ENCODE measurements at regions not wholly inside any gene's neighbourhood (a gene's known extent, or its start where the extent isn't known, plus 50 kb on each side); places are given as distances from the start of the nearest gene placed in this dataset.

GRCh38 chr21:26655460-26655859 is 82.4 kb upstream of the CYYR1 start:
- Histone ChIP-seq H3K36me3 (ENCODE audit: control insufficient read depth in 2 of 2, extremely low read depth in 1 of 2, insufficient read depth in 2 of 2, low read length in 2 of 2) (no peaks in the 10 kb centered on the region), H3K27me3 (ENCODE audit: control insufficient read depth in 2 of 2, insufficient read depth in 2 of 2, low read length in 2 of 2) (no peaks in the 10 kb centered on the region), H3K4me1 (ENCODE audit: control insufficient read depth, extremely low read depth, insufficient read depth, low read length) (no peaks in the 10 kb centered on the region), H4K20me1 (replicated peaks; ENCODE audit: control insufficient read depth, extremely low read depth, insufficient read depth, low read length) (no peaks in the 10 kb centered on the region), H3K9ac (replicated peaks; ENCODE audit: extremely low read depth, insufficient read depth, low read length) (no peak overlapping the region), H3K4me2 (ENCODE audit: insufficient read depth, low read length) (no peak overlapping the region), H3K9me3 (replicated peaks; ENCODE audit: control insufficient read depth, insufficient read depth, low read length) (no peaks in the 10 kb centered on the region), H3K4me3 (replicated peaks in 1 of 3; ENCODE audit: insufficient read depth in 1 of 3, low read depth in 1 of 3, low read length in 3 of 3) (no peak overlapping the region), H3K79me2 (ENCODE audit: control insufficient read depth, insufficient read depth, low read length) (no peaks in the 10 kb centered on the region), H3K9me1 (replicated peaks; ENCODE audit: control insufficient read depth, extremely low read depth, insufficient read depth, low read length) (no peaks in the 10 kb centered on the region), H3K27ac (ENCODE audit: insufficient read depth, low read depth, low read length) (no peak overlapping the region), H2AFZ (ENCODE audit: low read depth, low read length) (no peak overlapping the region)
- FAIRE-seq = no peak
- ChIA-PET CTCF (interaction anchor here (0.7 to 1.2 kb wide), 2 partner anchors 8 to 10 kb away, joined by 3 read pairs; no protein-coding TSS in a partner anchor), POLR2A (no interaction called here)
- BruUV-seq (replicated peaks) = no TSS peak
- dilution Hi-C loops (cut with MboI; ENCODE audit: extremely low pct_ligation_motif_present, low sequenced_read_pairs) = no loop called here
- TF ChIP-seq CTCF (IDR thresholded peaks at IDR 0.05; ENCODE audit: extremely low read depth in 1 of 2, insufficient read depth in 1 of 2, low read depth in 1 of 2, low read length in 2 of 2) (no peak), GATA2 (IDR thresholded peaks at IDR 0.05; ENCODE audit: insufficient read depth, insufficient read length, low read depth, low read length) (no peak), MYC (IDR thresholded peaks at IDR 0.05; ENCODE audit: low read depth, low read length) (no peak), EZH2 (IDR thresholded peaks at IDR 0.05; ENCODE audit: borderline replicate concordance, low read depth, low read length, severe bottlenecking) (no peak), POLR2A (IDR thresholded peaks at IDR 0.05; ENCODE audit: low read depth, low read length) (no peak), JUN (IDR thresholded peaks at IDR 0.05; ENCODE audit: borderline replicate concordance, insufficient read depth, insufficient read length, low read depth) (no peak)
- DNase-seq (ENCODE audit: low read depth, low spot score) = no peak
- intact Hi-C loops (cut with micrococcal nuclease) = no loop called here

- no peak overlapping the region for H3K4me3 ChIP-seq (replicated peaks in 1 of 3; ENCODE audit: insufficient read depth in 1 of 3, low read depth in 1 of 3, low read length in 3 of 3)
- H3K4me1 ChIP-seq (ENCODE audit: control insufficient read depth, extremely low read depth, insufficient read depth, low read length) = no peaks in the 10 kb centered on the region
- CTCF ChIA-PET = no interaction called here
- H3K79me2 ChIP-seq (ENCODE audit: control insufficient read depth, insufficient read depth, low read length) = no peaks in the 10 kb centered on the region
- no peaks in the 10 kb centered on the region for H4K20me1 ChIP-seq (replicated peaks; ENCODE audit: control insufficient read depth, extremely low read depth, insufficient read depth, low read length)
- no peak overlapping the region for H2AFZ ChIP-seq (ENCODE audit: low read depth, low read length)
- H3K27ac ChIP-seq (ENCODE audit: insufficient read depth, low read depth, low read length) = no peak overlapping the region
- no peak overlapping the region for H3K4me2 ChIP-seq (ENCODE audit: insufficient read depth, low read length)
- TF ChIP-seq EZH2 (IDR thresholded peaks at IDR 0.05; ENCODE audit: borderline replicate concordance, low read depth, low read length, severe bottlenecking) = no peak
- no peak for TF ChIP-seq GATA2 (IDR thresholded peaks at IDR 0.05; ENCODE audit: insufficient read depth, insufficient read length, low read depth, low read length)
- TF ChIP-seq CTCF (IDR thresholded peaks at IDR 0.05; ENCODE audit: extremely low read depth in 1 of 2, insufficient read depth in 1 of 2, low read depth in 1 of 2, low read length in 2 of 2) = no peak
- no peak for TF ChIP-seq MYC (IDR thresholded peaks at IDR 0.05; ENCODE audit: low read depth, low read length)
- TF ChIP-seq FOS (IDR thresholded peaks at IDR 0.05; ENCODE audit: borderline replicate concordance, insufficient read depth, low read length) = no peak
- DNase-seq (ENCODE audit: low read depth, low spot score) = no peak
- no peak for FAIRE-seq
- no peaks in the 10 kb centered on the region for H3K36me3 ChIP-seq (ENCODE audit: control insufficient read depth in 2 of 2, extremely low read depth in 1 of 2, insufficient read depth in 2 of 2, low read length in 2 of 2)
- intact Hi-C loops (cut with micrococcal nuclease) = no loop called here
- no peaks in the 10 kb centered on the region for H3K9me1 ChIP-seq (replicated peaks; ENCODE audit: control insufficient read depth, extremely low read depth, insufficient read depth, low read length)
- H3K27me3 ChIP-seq (ENCODE audit: control insufficient read depth in 2 of 2, insufficient read depth in 2 of 2, low read length in 2 of 2) = no peaks in the 10 kb centered on the region
- dilution Hi-C loops (cut with MboI; ENCODE audit: extremely low pct_ligation_motif_present, low sequenced_read_pairs) = no loop called here
- no peaks in the 10 kb centered on the region for H3K9me3 ChIP-seq (replicated peaks; ENCODE audit: control insufficient read depth, insufficient read depth, low read length)
- H3K9ac ChIP-seq (replicated peaks; ENCODE audit: extremely low read depth, insufficient read depth, low read length) = no peak overlapping the region
- POLR2A ChIA-PET = no interaction called here
- no TSS peak for BruUV-seq (replicated peaks)
These were observed 80.3 kb upstream of the CYYR1 start for GRCh38 chr21:26653430-26653829.
